ENCODE measurements at regions not wholly inside any gene's neighbourhood (a gene's known extent, or its start where the extent isn't known, plus 50 kb on each side); places are given as distances from the start of the nearest gene placed in this dataset.

DNA sequence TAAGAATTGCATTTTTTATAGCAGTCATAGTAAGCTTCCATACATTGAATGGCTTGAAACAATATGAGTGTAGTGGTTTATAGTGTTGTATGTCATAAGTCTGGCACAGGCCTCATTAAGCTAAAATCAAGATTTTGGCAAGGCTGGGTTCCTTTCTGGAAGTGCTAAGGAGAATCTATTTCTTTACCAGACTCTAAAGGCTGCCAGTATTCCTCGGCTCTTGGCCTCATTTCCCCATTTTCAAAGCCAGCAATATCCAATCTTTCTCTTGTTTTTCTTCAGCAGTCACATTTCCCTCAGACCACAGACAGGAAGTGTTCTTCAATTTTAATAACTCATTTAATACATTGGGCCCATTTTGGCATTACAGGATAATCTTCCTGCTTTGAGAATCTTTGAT lies 1155.5 kb upstream of the PABPC4L start:
- in situ Hi-C loops (cut with MboI; ENCODE audit: low sequenced_read_pairs in 4 of 4) (no loop called here), intact Hi-C loops (cut with DNase I; ENCODE audit: low total_unique reads) (no loop called here)
- H3K9me3 ChIP-seq: no peaks in the 10 kb centered on the region
- ATAC-seq (no peak), DNase-seq (no peak)
- H3K36me3 ChIP-seq: no peaks in the 10 kb centered on the region
- H3K27me3 ChIP-seq: no peaks in the 10 kb centered on the region
- no peaks in the 10 kb centered on the region for H3K4me1 ChIP-seq
- H3K4me3 ChIP-seq: no peak overlapping the region
- no peak overlapping the region for H3K27ac ChIP-seq
- TF ChIP-seq, protein P1, sequence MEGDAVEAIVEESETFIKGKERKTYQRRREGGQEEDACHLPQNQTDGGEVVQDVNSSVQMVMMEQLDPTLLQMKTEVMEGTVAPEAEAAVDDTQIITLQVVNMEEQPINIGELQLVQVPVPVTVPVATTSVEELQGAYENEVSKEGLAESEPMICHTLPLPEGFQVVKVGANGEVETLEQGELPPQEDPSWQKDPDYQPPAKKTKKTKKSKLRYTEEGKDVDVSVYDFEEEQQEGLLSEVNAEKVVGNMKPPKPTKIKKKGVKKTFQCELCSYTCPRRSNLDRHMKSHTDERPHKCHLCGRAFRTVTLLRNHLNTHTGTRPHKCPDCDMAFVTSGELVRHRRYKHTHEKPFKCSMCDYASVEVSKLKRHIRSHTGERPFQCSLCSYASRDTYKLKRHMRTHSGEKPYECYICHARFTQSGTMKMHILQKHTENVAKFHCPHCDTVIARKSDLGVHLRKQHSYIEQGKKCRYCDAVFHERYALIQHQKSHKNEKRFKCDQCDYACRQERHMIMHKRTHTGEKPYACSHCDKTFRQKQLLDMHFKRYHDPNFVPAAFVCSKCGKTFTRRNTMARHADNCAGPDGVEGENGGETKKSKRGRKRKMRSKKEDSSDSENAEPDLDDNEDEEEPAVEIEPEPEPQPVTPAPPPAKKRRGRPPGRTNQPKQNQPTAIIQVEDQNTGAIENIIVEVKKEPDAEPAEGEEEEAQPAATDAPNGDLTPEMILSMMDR (IDR thresholded peaks at IDR 0.05 in 4 of 5, conservative IDR thresholded peaks at IDR 0.05 in 1 of 5): no peak
- no peak for TF ChIP-seq POLR2A (IDR thresholded peaks at IDR 0.05)

DNA sequence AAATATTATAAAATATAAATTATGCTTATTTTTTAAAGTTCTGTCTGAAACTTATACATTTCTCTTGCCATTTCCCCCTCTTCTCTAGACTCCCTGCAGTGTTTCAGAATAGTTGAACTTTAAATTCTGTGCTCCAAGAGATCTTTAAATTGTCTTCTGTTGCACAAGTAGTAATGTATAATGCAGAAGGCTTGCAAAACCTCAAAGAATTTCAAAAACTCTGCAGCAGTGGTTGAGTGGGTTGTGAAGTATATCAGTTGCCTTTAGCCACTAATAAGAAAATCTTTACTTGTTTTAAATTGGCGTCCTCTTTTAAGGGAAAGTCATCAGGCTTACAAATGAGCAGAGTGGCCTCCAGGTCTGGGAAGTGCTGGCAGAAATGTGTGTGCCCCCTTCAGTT lies 1153.3 kb upstream of the PABPC4L start:
- Histone ChIP-seq H3K27me3 (no peaks in the 10 kb centered on the region), H3K9me3 (no peaks in the 10 kb centered on the region), H3K36me3 (no peaks in the 10 kb centered on the region), H3K4me3 (no peak overlapping the region), H3K27ac (no peak overlapping the region), H3K4me1 (no peaks in the 10 kb centered on the region)
- DNase-seq (no peak), ATAC-seq (no peak)
- in situ Hi-C loops (cut with MboI; ENCODE audit: low sequenced_read_pairs in 4 of 4): no loop called here
- TF ChIP-seq, protein P1 (IDR thresholded peaks at IDR 0.05 in 4 of 5, conservative IDR thresholded peaks at IDR 0.05 in 1 of 5): no peak
- TF ChIP-seq POLR2A (IDR thresholded peaks at IDR 0.05): no peak
- intact Hi-C loops (cut with DNase I; ENCODE audit: low total_unique reads): no loop called here

DNA sequence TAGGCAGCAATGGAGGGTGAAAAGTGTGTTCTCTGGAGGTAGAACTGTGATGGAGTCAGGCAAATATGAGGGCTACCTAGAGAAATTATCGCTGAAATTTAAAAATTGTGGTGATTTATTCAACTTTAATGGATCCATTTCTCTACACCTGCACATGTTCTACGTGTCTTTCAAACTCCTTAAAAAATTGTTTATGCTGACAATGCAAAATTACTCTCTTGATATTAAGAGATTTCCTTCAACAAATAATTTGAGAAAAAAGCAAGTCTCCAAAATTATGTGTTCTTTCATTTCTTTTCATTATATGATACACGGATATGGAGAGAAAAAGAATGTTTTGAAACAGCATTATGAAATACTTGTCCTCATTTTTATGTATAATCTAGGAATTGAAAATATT lies 1151.4 kb upstream of the PABPC4L start:
- H3K27me3 ChIP-seq: no peaks in the 10 kb centered on the region
- no peak for ATAC-seq
- no peak overlapping the region for H3K27ac ChIP-seq
- intact Hi-C loops (cut with DNase I; ENCODE audit: low total_unique reads) (no loop called here), in situ Hi-C loops (cut with MboI; ENCODE audit: low sequenced_read_pairs in 4 of 4) (no loop called here)
- H3K36me3 ChIP-seq: no peaks in the 10 kb centered on the region
- no peak overlapping the region for H3K4me3 ChIP-seq
- H3K9me3 ChIP-seq: no peaks in the 10 kb centered on the region
- TF ChIP-seq, protein P1 (IDR thresholded peaks at IDR 0.05 in 4 of 5, conservative IDR thresholded peaks at IDR 0.05 in 1 of 5): no peak
- TF ChIP-seq POLR2A (IDR thresholded peaks at IDR 0.05): no peak
- no peak for DNase-seq
- no peaks in the 10 kb centered on the region for H3K4me1 ChIP-seq

DNA sequence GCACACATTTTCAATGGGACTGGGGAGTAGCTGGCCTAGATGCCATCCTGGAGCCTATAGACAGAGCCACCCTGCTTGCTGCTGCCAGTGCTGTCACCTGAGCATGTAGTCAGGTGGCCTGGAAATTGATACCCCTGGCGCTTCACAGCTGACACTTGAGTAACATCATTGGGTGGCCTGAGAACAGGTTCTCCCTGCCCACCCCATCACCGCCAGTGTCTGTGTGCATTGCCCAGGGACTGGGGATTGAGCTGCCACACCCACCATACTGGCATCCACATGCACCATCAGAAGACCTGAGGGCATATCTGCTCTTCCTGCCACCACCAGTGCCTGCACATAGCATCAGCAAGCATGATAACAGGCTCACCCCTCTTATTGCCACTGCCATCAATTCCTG lies 1142.9 kb upstream of the PABPC4L start:
- in situ Hi-C loops (cut with MboI; ENCODE audit: low sequenced_read_pairs in 4 of 4): no loop called here
- intact Hi-C loops (cut with DNase I; ENCODE audit: low total_unique reads): no loop called here
- DNase-seq (no peak), ATAC-seq (no peak)
- Histone ChIP-seq H3K27me3 (no peaks in the 10 kb centered on the region), H3K36me3 (no peaks in the 10 kb centered on the region), H3K27ac (no peak overlapping the region), H3K4me3 (no peak overlapping the region), H3K9me3 (no peaks in the 10 kb centered on the region), H3K4me1 (no peaks in the 10 kb centered on the region)
- TF ChIP-seq, protein P1 (IDR thresholded peaks at IDR 0.05 in 4 of 5, conservative IDR thresholded peaks at IDR 0.05 in 1 of 5): no peak
- TF ChIP-seq POLR2A (IDR thresholded peaks at IDR 0.05): no peak

DNA sequence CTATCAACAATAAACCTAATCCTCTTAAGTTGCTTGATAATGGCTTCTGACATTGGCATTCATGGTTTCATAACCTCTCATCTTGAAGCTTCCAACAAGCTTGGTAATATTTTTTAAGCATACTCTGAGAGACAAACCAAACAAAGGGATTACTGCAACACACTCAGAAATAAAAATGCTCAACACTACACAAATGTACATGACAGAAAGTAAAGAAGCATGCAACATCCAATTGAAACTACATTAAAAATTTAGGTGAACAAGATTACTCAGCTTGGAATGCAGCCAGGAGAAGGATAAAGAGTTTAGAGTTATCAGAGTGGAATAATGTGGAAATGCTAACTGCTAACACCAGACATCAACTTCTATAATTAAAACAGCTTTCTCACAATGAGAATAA lies 1136.6 kb upstream of the PABPC4L start:
- in situ Hi-C loops (cut with MboI; ENCODE audit: low sequenced_read_pairs in 4 of 4): no loop called here

More for the DNA sequence above, 1136.6 kb upstream of the PABPC4L start:
- H3K27ac ChIP-seq: no peak overlapping the region
- no peaks in the 10 kb centered on the region for H3K4me1 ChIP-seq
- ATAC-seq (no peak), DNase-seq (no peak)
- H3K4me3 ChIP-seq: no peak overlapping the region
- H3K36me3 ChIP-seq: no peaks in the 10 kb centered on the region
- TF ChIP-seq, protein P1 (IDR thresholded peaks at IDR 0.05 in 4 of 5, conservative IDR thresholded peaks at IDR 0.05 in 1 of 5): no peak
- TF ChIP-seq POLR2A (IDR thresholded peaks at IDR 0.05): no peak
- H3K27me3 ChIP-seq: no peaks in the 10 kb centered on the region
- H3K9me3 ChIP-seq: no peaks in the 10 kb centered on the region
- intact Hi-C loops (cut with DNase I; ENCODE audit: low total_unique reads): no loop called here

Measured in gastrocnemius medialis (tissue), 4 donors.